HepG2 (cell line): ENCODE measurements at regions not wholly inside any gene's neighbourhood (a gene's known extent, or its start where the extent isn't known, plus 50 kb on each side); places are given as distances from the start of the nearest gene placed in this dataset.

Experiments
- ATAC-seq: fragments of 200-7000 bp; cut with Tn5 transposase; 3 replicates; pipeline ENCODE4 v1.9.1; 2020; ENCODE audit warnings: mild to moderate bottlenecking, moderate library complexity
- BruUV-seq: library from RNA; stranded (reverse); fragments of 400-500 nt; replicated peaks from 2 replicates; lab custom pipeline; 2021; lab: Mats Ljungman, UMichigan
- CTCF ChIA-PET: fragments of 300-600 bp; formaldehyde crosslinking; extraction: SDS; loops from one replicate; lab custom pipeline; 2021; ENCODE audit warnings: low total read pairs, inconsistent platforms, low intra/inter-chr PET ratio; lab: Yijun Ruan, JAX
- POLR2A ChIA-PET: fragments of 350-600 bp; sonication (Branson Sonifier 250); formaldehyde crosslinking; loops from one replicate; lab custom pipeline; 2020; ENCODE audit warnings: antibody characterized with exemption, inconsistent platforms; lab: Yijun Ruan, JAX
- DNase-seq: peaks from one replicate; pipeline ENCODE4 v3.0.0-alpha.2; 2015; ENCODE audit warnings: low spot score
- FAIRE-seq: peaks from 3 replicates; lab custom pipeline; 2011; peaks lifted over from hg19 to GRCh38; lab: Jason Lieb, UNC
- H2AFZ ChIP-seq: one replicate; pipeline ENCODE4 v1.6.1; 2011; ENCODE audit warnings: low read length, inconsistent platforms
- H3K27ac ChIP-seq: fragments of 300-600 bp; 3 replicates; pipeline ENCODE4 v1.8.0; 2011; ENCODE audit warnings: mixed run types, mild to moderate bottlenecking, mixed read lengths, low read length, inconsistent platforms; ENCODE audit not compliant: insufficient read depth; ENCODE audit errors: extremely low read length
- H3K27me3 ChIP-seq, 2 experiments: fragments of 200-600 bp in 1 of 2; 2 replicates in 1 of 2; 3 replicates in 1 of 2; pipeline versions ENCODE4 v1.6.0 to v1.8.0; 2011; ENCODE audit warnings: low read length in 2 of 2, mild to moderate bottlenecking in 2 of 2, moderate library complexity in 2 of 2, inconsistent platforms in 1 of 2; ENCODE audit not compliant: insufficient read depth in 2 of 2, control insufficient read depth in 1 of 2
- H3K36me3 ChIP-seq, 2 experiments: fragments of 200-600 bp in 1 of 2; replicated peaks in 1 of 2; 2 replicates in 1 of 2; 3 replicates in 1 of 2; pipeline versions ENCODE4 v1.5.1 to v1.8.0; 2011; ENCODE audit warnings: low read length in 2 of 2, inconsistent platforms in 1 of 2; ENCODE audit not compliant: insufficient read depth in 2 of 2, control insufficient read depth in 1 of 2
- H3K4me1 ChIP-seq: 2 replicates; pipeline ENCODE4 v1.5.1; 2012; ENCODE audit warnings: low read length, inconsistent platforms; ENCODE audit not compliant: insufficient read depth
- H3K4me2 ChIP-seq: 2 replicates; pipeline ENCODE4 v1.6.0; 2011; ENCODE audit warnings: low read depth, low read length, inconsistent platforms
- H3K4me3 ChIP-seq, 3 experiments: fragments of 200-600 bp in 1 of 3; sonication (generic), shearing (Covaris generic) in 1 of 3; replicated peaks in 1 of 3; 2 replicates each; pipeline ENCODE4 v1.5.1; 2011 to 2016; ENCODE audit warnings: low read length in 3 of 3, inconsistent platforms in 2 of 3, low read depth in 2 of 3, mild to moderate bottlenecking in 2 of 3, control low read depth in 1 of 3, mixed read lengths in 1 of 3; ENCODE audit not compliant: insufficient read depth in 1 of 3
- H3K79me2 ChIP-seq: one replicate; pipeline ENCODE4 v1.6.1; 2011; ENCODE audit warnings: low read length, inconsistent platforms; ENCODE audit not compliant: insufficient read depth
- H3K9ac ChIP-seq: 2 replicates; pipeline ENCODE4 v1.6.0; 2011; ENCODE audit warnings: mild to moderate bottlenecking, low read depth, low read length, inconsistent platforms; ENCODE audit not compliant: insufficient read depth
- H3K9me3 ChIP-seq: 2 replicates; pipeline ENCODE4 v1.5.1; 2012; ENCODE audit warnings: mild to moderate bottlenecking, low read length
- H4K20me1 ChIP-seq: 2 replicates; pipeline ENCODE4 v1.6.0; 2011; ENCODE audit warnings: inconsistent platforms, mild to moderate bottlenecking, low read length, moderate library complexity; ENCODE audit not compliant: insufficient read depth
- NBN ChIP-seq: fragments of 450-650 bp; conservative IDR thresholded peaks from 2 replicates; pipeline ENCODE4 v1.6.1; 2017
- NR1H2 ChIP-seq: sonication (generic); formaldehyde crosslinking; IDR thresholded peaks from 2 replicates; pipeline ENCODE4 v1.8.1; 2022; ENCODE audit warnings: low read depth, missing genetic modification reagents, borderline replicate concordance
- RFX1 ChIP-seq: fragments of 450-650 bp; IDR thresholded peaks from 2 replicates; pipeline ENCODE4 v1.6.1; 2017
- ZNF274 ChIP-seq: sonication (generic); formaldehyde crosslinking; IDR thresholded peaks from 2 replicates; pipeline ENCODE4 v1.5.1; 2020; ENCODE audit warnings: mild to moderate bottlenecking, missing genetic modification reagents
- ZNF484 ChIP-seq: sonication (generic); formaldehyde crosslinking; IDR thresholded peaks from 2 replicates; pipeline ENCODE4 v1.5.1; 2020; ENCODE audit warnings: mild to moderate bottlenecking, low read depth, missing genetic modification reagents, borderline replicate concordance
- WGBS: methylation state at CpG from one replicate; pipeline ENCODE4 v1.1.6; 2017; ENCODE audit warnings: low lambda C conversion rate; 5-methylcytosine and 5-hydroxymethylcytosine counted together
- in situ Hi-C: cut with HindIII; loops from 2 replicates; pipeline ENCODE4 v1.10.0; 2017; ENCODE audit warnings: low pct_unique_long_range_greater_than_20kb; ENCODE audit not compliant: extremely low pct_ligation_motif_present
- intact Hi-C: fragments of 100-400 bp; cut with micrococcal nuclease; formaldehyde crosslinking; loops from one replicate; pipeline ENCODE4 v1.10.0; 2022; ENCODE audit not compliant: unreplicated experiment

- Histone ChIP-seq H3K9ac (no peak overlapping the region), H3K79me2 (no peaks in the 10 kb centered on the region), H3K4me2 (no peak overlapping the region), H3K4me3 (no peak overlapping the region), H3K4me1 (no peaks in the 10 kb centered on the region), H3K27me3 (no peaks in the 10 kb centered on the region; a peak in 1 of 5 replicates), H2AFZ (no peak overlapping the region), H3K27ac (no peak overlapping the region), H3K36me3 (no peaks in the 10 kb centered on the region), H3K9me3 (no peaks in the 10 kb centered on the region), H4K20me1 (no peaks in the 10 kb centered on the region)
- ATAC-seq (no peak), FAIRE-seq (no peak), DNase-seq (no peak)
- intact Hi-C loops (no loop called here), in situ Hi-C loops (no loop called here)
- WGBS: 42% methylated on average over 9 of the region's 9 CpGs
- ChIA-PET CTCF (no interaction called here), POLR2A (no interaction called here)
- no TSS peak for BruUV-seq
- no peak for TF ChIP-seq NBN
- TF ChIP-seq, all 625 proteins: peak for 0
Measured at GRCh38 chr16:55203570-55203969, 120.4 kb upstream of the IRX6 start.

GRCh38 chr16:55204069-55204468 lies 119.9 kb upstream of the IRX6 start:
- POLR2A ChIA-PET: no interaction called here
- H3K79me2 ChIP-seq: no peaks in the 10 kb centered on the region
- H2AFZ ChIP-seq: no peak overlapping the region
- BruUV-seq: no TSS peak
- no peaks in the 10 kb centered on the region for H4K20me1 ChIP-seq
- no peaks in the 10 kb centered on the region; a peak in 1 of 5 replicates for H3K27me3 ChIP-seq
- TF ChIP-seq ZNF274 (CRISPR knock-in tag) (no peak), RFX1 (no peak)
- TF ChIP-seq, all 625 proteins: peak for 0
- WGBS: 0% methylated on average over 1 of the region's 1 CpG
- FAIRE-seq (no peak), ATAC-seq (no peak), DNase-seq (no peak)
- in situ Hi-C loops: no loop called here
- Histone ChIP-seq H3K4me3 (no peak overlapping the region), H3K9ac (no peak overlapping the region), H3K4me2 (no peak overlapping the region), H3K4me1 (no peaks in the 10 kb centered on the region), H3K9me3 (no peaks in the 10 kb centered on the region), H3K27ac (no peak overlapping the region), H3K36me3 (no peaks in the 10 kb centered on the region)
- intact Hi-C loops: no loop called here
- CTCF ChIA-PET: no interaction called here

DNA sequence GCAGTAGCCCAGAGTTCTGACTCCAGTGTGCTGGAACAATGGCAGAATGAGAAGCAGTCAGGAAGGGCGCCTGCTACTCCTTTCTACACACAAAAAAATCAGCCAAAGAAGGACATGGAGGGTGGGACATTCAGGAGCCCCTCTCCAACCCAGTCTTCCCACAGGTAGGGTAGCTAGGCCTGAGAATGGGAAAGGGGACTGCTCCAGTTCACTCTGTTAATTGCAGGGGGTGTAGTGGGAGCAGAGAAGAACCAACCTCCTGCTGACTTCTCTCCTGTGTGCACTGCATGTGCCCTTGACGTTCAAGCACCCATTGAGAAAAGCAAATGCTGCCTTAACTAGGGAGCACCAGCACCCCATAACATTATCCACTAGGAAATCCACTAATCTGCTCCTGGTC lies 119.1 kb upstream of the IRX6 start:
- H4K20me1 ChIP-seq: no peaks in the 10 kb centered on the region
- no peak overlapping the region for H3K4me2 ChIP-seq
- H3K4me1 ChIP-seq: no peaks in the 10 kb centered on the region
- BruUV-seq: no TSS peak
- CTCF ChIA-PET: no interaction called here
- H3K9me3 ChIP-seq: no peaks in the 10 kb centered on the region
- FAIRE-seq (no peak), ATAC-seq (no peak), DNase-seq (no peak)
- H3K27me3 ChIP-seq: no peaks in the 10 kb centered on the region; a peak in 1 of 5 replicates
- POLR2A ChIA-PET: no interaction called here
- H3K27ac ChIP-seq: no peak overlapping the region
- TF ChIP-seq NR1H2 (CRISPR knock-in tag) (no peak), ZNF484 (CRISPR knock-in tag) (no peak)
- intact Hi-C loops (no loop called here), in situ Hi-C loops (no loop called here)
- H2AFZ ChIP-seq: no peak overlapping the region
- WGBS: 11% methylated on average over 2 of the region's 2 CpGs
- H3K36me3 ChIP-seq: no peaks in the 10 kb centered on the region
- no peaks in the 10 kb centered on the region for H3K79me2 ChIP-seq
- no peak overlapping the region for H3K4me3 ChIP-seq
- H3K9ac ChIP-seq: no peak overlapping the region
